ENCODE measurements at regions not wholly inside any gene's neighbourhood (a gene's known extent, or its start where the extent isn't known, plus 50 kb on each side); places are given as distances from the start of the nearest gene placed in this dataset.

GRCh38 chr2:133641942-133642725, 73.9 kb upstream of the NCKAP5 start:
- no peak for TF ChIP-seq CTCF (conservative IDR thresholded peaks at IDR 0.05; ENCODE audit: low read depth in 2 of 2)
- no peak for TF ChIP-seq STAT1 (IDR thresholded peaks at IDR 0.05; ENCODE audit: unreplicated experiment)
- TF ChIP-seq ZNF331 (CRISPR knock-in tag; IDR thresholded peaks at IDR 0.05; ENCODE audit: low read depth) = no peak
- TF ChIP-seq ZNF114 (CRISPR knock-in tag; IDR thresholded peaks at IDR 0.05) = no peak
- TF ChIP-seq NANOG (IDR thresholded peaks at IDR 0.05; ENCODE audit: borderline replicate concordance) = no peak
- TF ChIP-seq, protein P1, sequence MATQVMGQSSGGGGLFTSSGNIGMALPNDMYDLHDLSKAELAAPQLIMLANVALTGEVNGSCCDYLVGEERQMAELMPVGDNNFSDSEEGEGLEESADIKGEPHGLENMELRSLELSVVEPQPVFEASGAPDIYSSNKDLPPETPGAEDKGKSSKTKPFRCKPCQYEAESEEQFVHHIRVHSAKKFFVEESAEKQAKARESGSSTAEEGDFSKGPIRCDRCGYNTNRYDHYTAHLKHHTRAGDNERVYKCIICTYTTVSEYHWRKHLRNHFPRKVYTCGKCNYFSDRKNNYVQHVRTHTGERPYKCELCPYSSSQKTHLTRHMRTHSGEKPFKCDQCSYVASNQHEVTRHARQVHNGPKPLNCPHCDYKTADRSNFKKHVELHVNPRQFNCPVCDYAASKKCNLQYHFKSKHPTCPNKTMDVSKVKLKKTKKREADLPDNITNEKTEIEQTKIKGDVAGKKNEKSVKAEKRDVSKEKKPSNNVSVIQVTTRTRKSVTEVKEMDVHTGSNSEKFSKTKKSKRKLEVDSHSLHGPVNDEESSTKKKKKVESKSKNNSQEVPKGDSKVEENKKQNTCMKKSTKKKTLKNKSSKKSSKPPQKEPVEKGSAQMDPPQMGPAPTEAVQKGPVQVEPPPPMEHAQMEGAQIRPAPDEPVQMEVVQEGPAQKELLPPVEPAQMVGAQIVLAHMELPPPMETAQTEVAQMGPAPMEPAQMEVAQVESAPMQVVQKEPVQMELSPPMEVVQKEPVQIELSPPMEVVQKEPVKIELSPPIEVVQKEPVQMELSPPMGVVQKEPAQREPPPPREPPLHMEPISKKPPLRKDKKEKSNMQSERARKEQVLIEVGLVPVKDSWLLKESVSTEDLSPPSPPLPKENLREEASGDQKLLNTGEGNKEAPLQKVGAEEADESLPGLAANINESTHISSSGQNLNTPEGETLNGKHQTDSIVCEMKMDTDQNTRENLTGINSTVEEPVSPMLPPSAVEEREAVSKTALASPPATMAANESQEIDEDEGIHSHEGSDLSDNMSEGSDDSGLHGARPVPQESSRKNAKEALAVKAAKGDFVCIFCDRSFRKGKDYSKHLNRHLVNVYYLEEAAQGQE (IDR thresholded peaks at IDR 0.05; ENCODE audit: unreplicated experiment) = no peak
- no peak for TF ChIP-seq JUNB (IDR thresholded peaks at IDR 0.05; ENCODE audit: unreplicated experiment)
- TF ChIP-seq EZH2phosphoT487 (IDR thresholded peaks at IDR 0.05; ENCODE audit: unreplicated experiment) = no peak
- no peak for TF ChIP-seq CREB1 (CRISPR knock-in tag; IDR thresholded peaks at IDR 0.05; ENCODE audit: low read depth)
- Histone ChIP-seq H3K27ac (ENCODE audit: low read depth) (no peak overlapping the region), H3K36me3 (ENCODE audit: insufficient read depth) (no peaks in the 10 kb centered on the region), H3K4me2 (no peak overlapping the region), H2AFZ (no peak overlapping the region), H3K9me2 (ENCODE audit: insufficient read depth) (no peaks in the 10 kb centered on the region), H3K4me3 (no peak overlapping the region), H3F3A (replicated peaks; ENCODE audit: low read depth) (no peaks in the 10 kb centered on the region), H3K27me3 (ENCODE audit: insufficient read depth) (no peaks in the 10 kb centered on the region), H4K20me1 (replicated peaks; ENCODE audit: insufficient read depth) (no peaks in the 10 kb centered on the region), H3K79me2 (replicated peaks; ENCODE audit: insufficient read depth) (no peaks in the 10 kb centered on the region), H3K4me1 (ENCODE audit: insufficient read depth) (peaks cover 23% of the 10 kb centered on the region)
- H3K4me1 Mint-ChIP-seq = peaks cover 31% of the 10 kb centered on the region
- no peak for DNase-seq (ENCODE audit: low spot score)
- H3K36me3 Mint-ChIP-seq (ENCODE audit: low read depth) = no peaks in the 10 kb centered on the region
- H3K27me3 Mint-ChIP-seq (ENCODE audit: insufficient read depth, low read depth, poor library complexity) = no peaks in the 10 kb centered on the region
- no peak overlapping the region for H3K4me3 Mint-ChIP-seq
- no peak overlapping the region for H3K27ac Mint-ChIP-seq
- no peak for ATAC-seq
- no peaks in the 10 kb centered on the region for H3K9me3 Mint-ChIP-seq

- H3K36me3 Mint-ChIP-seq (ENCODE audit: low read depth) = no peaks in the 10 kb centered on the region
- peaks cover 29% of the 10 kb centered on the region for H3K4me1 Mint-ChIP-seq
- Histone ChIP-seq H4K20me1 (replicated peaks; ENCODE audit: insufficient read depth) (no peaks in the 10 kb centered on the region), H3F3A (replicated peaks; ENCODE audit: low read depth) (no peaks in the 10 kb centered on the region), H3K4me2 (no peak overlapping the region), H3K27ac (ENCODE audit: low read depth) (no peak overlapping the region), H3K27me3 (ENCODE audit: insufficient read depth) (no peaks in the 10 kb centered on the region), H3K36me3 (ENCODE audit: insufficient read depth) (no peaks in the 10 kb centered on the region), H3K4me1 (ENCODE audit: insufficient read depth) (peaks cover 21% of the 10 kb centered on the region), H3K9me2 (ENCODE audit: insufficient read depth) (no peaks in the 10 kb centered on the region), H2AFZ (no peak overlapping the region), H3K79me2 (replicated peaks; ENCODE audit: insufficient read depth) (no peaks in the 10 kb centered on the region), H3K4me3 (no peak overlapping the region)
- DNase-seq (ENCODE audit: low spot score) (no peak), ATAC-seq (no peak)
- H3K27me3 Mint-ChIP-seq (ENCODE audit: insufficient read depth, low read depth, poor library complexity) = no peaks in the 10 kb centered on the region
- no peak overlapping the region for H3K27ac Mint-ChIP-seq
- no peaks in the 10 kb centered on the region for H3K9me3 Mint-ChIP-seq
- H3K4me3 Mint-ChIP-seq = no peak overlapping the region
- no peak for TF ChIP-seq POLR2AphosphoS5 (IDR thresholded peaks at IDR 0.05; ENCODE audit: low read depth)
Observed at GRCh38 chr2:133642791-133643191, 74.5 kb upstream of the NCKAP5 start.

Data from GM23338 (cell line).